ENCODE measurements at regions not wholly inside any gene's neighbourhood (a gene's known extent, or its start where the extent isn't known, plus 50 kb on each side); places are given as distances from the start of the nearest gene placed in this dataset.

GRCh38 chr3:13750215-13750614 is 129.7 kb downstream of the WNT7A start:
- TF ChIP-seq, protein P1, sequence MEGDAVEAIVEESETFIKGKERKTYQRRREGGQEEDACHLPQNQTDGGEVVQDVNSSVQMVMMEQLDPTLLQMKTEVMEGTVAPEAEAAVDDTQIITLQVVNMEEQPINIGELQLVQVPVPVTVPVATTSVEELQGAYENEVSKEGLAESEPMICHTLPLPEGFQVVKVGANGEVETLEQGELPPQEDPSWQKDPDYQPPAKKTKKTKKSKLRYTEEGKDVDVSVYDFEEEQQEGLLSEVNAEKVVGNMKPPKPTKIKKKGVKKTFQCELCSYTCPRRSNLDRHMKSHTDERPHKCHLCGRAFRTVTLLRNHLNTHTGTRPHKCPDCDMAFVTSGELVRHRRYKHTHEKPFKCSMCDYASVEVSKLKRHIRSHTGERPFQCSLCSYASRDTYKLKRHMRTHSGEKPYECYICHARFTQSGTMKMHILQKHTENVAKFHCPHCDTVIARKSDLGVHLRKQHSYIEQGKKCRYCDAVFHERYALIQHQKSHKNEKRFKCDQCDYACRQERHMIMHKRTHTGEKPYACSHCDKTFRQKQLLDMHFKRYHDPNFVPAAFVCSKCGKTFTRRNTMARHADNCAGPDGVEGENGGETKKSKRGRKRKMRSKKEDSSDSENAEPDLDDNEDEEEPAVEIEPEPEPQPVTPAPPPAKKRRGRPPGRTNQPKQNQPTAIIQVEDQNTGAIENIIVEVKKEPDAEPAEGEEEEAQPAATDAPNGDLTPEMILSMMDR (IDR thresholded peaks at IDR 0.05): no peak
- TF ChIP-seq POLR2A (IDR thresholded peaks at IDR 0.05): no peak
